ENCODE measurements at regions not wholly inside any gene's neighbourhood (a gene's known extent, or its start where the extent isn't known, plus 50 kb on each side); places are given as distances from the start of the nearest gene placed in this dataset.

DNA sequence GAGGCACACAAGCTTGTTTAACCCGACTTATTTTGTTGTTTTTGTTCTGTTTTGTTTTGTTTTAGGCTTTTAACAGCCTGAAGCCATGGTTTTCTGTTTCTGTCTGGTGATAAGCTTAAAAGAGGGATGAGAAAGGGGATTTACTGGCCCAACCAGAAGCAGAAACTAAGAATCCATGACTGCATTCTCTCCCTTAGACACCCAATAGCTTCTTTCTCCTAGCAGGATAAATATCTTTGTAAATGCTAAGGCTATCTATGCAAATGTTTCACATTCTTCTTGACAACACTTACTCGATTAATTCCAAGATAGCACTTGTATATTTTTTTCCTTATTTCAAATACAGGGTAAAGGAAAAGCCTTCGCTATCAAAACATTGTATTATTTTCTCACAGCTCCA lies 53.7 kb upstream of the SMAD1 start:
- DNase-seq (ENCODE audit: low spot score), result no peak

DNA sequence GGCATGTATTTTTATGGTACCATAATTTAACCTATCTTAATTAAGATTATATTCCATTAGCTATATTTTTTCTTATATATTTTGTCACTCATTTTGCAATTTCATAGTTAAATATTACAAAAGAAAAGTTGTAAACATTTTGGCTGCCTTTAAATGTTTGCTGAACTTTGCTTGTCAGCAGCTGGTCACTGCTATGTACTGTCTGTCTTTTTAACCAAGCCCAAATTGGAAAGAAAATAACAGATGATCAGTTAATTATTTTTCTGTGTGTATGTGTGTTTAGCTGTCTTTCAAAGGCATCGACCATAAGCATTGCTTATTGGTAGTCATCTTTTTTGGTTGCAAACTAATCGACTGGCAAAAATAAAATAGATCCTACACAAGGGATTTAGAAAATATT lies 54.4 kb upstream of the SMAD1 start:
- no peak for DNase-seq (ENCODE audit: low spot score)

DNA sequence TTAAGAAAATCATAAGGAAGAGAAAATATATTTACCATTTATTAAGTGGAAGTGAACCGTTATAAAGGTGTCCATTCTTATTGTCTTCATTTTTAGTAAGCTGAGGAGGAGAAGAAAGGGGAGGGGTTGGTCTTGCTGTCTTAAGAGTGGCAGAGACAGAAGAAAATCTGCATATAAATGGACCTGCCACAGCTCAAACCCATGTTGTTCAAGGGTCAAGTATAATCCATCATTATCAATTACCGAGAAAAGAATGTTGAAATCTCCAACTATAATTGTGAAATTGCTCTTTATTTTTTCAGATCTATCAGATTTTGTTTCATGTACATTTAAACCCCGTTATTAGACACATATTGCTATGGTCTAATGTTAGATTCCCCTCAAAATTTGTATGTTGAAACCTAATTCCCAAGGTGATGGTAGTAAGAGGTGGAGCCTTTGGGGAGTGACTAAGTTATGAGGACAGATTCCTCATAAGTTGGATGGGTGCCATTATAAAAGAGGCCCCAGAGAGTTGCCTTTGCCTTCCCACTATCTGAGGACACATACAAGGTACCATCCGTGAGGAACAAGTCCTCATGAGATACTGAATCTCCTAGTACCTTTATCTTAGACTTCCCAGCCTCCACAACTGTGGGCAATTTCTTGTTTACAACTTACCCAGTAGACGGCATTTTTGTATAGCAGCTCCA lies 58.5 kb upstream of the SMAD1 start:
- DNase-seq (ENCODE audit: low spot score), result no peak

DNA sequence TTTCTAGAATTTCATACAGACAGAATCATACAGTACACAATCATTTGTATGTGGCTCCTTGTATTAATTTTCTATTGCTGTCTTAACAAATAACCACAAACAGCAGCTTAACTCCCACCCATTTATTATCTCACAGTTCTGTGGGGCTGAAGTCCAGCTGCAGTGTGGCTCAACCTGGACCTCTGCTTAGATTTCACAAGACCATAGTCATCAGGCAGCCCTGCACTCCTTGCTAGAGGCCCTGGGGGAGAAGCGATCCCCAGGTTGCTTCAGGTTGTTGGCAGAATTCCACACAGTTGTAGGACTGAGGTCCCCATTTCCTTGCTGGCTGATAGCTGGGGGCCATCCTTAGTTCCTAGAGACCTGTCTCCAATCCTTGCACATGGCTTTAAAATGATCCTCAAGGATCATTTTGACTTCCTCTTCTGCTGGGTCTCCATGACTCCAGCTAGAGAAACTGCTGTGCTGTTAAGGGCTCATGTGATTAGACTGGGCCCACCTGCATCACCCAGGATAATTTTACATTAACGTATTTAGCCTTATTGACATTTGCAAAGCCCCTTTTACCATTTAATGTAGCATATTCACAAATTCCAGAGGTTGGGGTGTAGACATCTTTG lies 60.9 kb upstream of the SMAD1 start:
- no peak for DNase-seq (ENCODE audit: low spot score)

GRCh38 chr4:145418739-145419138 lies 62.9 kb upstream of the SMAD1 start:
- DNase-seq (ENCODE audit: low spot score), result no peak

DNA sequence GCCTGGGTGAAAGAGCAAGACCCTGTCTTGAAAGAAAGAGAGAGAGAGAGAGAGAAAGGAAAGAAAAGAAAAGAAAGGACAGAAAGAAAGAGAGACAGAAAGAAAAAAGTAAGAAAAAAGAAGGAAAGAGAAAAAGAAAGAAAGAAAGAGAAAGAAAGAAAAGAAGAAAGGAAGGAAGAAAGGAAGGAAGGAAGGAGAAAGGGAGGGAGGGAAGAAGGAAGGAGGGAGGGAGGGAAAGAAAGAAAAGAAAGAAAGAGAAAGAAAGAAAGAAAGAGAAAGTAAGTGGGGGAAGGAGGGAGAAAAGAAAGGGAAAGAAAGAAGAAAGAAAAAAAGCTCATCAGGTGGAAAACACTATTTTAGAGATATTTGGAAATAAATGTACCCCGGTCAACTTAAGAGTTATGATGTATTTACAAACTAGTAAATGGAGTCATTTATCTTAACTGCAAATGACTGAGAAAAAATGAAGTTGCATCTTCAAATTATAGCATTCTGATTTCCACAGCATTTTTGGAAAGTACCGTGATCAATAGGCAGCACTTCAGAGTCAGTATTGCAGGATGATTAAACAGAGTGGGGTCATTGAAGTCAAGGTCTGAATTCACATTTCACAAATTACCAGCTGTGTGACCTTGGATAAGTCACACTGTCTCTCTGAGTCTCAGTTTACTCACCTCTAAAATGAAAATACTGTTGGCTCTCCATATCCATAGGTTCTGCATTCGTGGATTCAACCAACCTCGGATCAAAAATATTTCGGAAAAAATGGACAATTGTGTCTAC lies 64.1 kb upstream of the SMAD1 start:
- DNase-seq (ENCODE audit: low spot score), result no peak

- no peak for DNase-seq (ENCODE audit: low spot score)
Observed at GRCh38 chr4:145414841-145415240, 66.8 kb upstream of the SMAD1 start.

DNA sequence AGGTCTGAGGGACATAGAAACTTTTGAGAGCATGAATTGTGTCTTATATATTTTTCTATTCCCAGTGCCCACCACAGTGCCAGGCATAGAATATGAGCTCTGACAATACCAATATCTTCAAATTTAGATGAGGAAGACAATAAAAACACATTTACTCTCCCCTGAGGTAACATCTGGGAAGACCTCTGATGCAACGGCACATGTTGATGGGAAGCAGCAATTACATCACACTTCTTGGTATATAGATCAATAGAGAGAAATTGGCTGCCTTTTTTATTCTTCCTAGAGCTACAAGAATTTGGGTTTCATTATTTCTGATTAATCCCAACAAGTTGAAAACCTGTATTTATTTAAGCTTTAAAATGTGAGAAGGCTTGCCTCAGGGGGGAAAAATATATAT lies 67.4 kb upstream of the SMAD1 start:
- DNase-seq (ENCODE audit: low spot score), result no peak

DNA sequence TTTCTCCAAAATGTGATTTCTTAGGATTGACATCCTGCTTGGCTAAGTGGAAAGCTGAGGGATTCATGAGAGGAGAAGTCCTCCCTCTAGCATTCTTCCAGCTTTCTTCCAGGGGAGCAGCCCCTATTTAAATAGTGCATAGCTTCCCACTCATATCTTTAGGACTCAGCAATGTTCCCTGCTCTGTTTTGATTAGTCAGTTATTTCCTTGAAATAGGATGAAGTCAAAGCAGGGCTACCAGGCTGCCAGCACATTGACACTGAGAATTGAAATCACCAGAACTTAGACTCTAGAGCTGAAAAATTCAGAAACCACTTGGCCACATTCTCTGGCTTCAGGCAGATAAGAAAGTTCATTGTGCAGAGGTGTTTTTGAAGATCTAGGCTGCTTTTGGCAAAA lies 74.7 kb upstream of the SMAD1 start:
- no peak for DNase-seq (ENCODE audit: low spot score)

GRCh38 chr4:145404761-145405160 lies 76.9 kb upstream of the SMAD1 start:
- DNase-seq (ENCODE audit: low spot score), result no peak

DNA sequence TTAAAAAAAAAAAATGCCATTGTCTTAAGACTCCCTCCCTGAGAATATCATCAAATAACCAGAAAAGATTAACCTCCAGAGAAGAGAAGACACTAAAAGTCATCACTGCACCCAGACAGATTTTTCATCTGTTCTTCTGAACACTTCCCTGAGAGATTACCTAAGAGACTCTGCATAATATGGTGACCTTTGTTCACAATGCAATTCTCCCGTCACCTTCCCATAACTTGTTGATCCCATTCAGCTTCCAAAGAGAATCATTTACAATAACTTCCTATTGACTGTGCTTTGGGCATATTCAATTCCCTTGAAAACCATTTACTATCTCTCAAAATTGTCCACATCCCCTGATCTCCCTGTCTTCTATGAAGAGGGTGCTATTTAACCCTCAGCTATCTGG lies 85.1 kb upstream of the SMAD1 start:
- DNase-seq (ENCODE audit: low spot score), result no peak

DNA sequence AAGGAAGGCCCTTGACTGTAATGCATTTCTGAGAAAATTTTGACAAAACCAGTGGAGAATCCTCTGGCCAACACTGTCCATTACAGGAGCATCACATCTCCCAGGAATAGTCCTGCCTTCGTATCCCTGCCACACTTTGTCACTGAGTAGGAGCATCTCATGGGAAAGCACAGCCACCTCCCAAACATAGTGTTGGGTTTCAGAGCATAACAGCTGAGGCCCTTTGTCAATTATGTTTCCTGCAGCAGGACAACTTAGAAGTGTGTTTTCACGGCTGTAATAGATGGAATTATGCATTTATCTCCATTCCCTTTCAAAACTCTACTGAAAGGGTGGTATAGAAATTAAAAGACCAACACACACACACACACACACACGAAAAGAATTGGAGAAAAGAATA lies 91.1 kb upstream of the SMAD1 start:
- DNase-seq (ENCODE audit: low spot score), result no peak

DNA sequence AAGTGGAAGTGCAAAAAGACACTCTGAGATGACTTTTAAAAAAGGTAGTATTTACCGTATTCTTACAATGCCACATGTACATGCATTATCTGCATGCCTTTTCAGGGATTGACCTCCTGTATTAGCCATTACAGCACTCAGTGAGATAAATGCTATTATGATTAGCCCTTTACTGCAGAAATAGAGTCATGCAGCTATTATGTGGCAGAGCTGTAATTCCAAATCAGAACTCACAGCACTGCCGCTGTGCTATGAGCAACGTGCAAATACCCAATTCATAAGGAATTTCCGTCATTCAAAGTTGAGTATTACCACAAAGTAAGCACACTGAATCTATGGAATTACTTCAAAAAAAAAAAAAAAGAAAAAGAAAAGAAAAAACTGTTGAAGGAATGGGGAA lies 92.1 kb upstream of the SMAD1 start:
- no peak for DNase-seq (ENCODE audit: low spot score)

DNA sequence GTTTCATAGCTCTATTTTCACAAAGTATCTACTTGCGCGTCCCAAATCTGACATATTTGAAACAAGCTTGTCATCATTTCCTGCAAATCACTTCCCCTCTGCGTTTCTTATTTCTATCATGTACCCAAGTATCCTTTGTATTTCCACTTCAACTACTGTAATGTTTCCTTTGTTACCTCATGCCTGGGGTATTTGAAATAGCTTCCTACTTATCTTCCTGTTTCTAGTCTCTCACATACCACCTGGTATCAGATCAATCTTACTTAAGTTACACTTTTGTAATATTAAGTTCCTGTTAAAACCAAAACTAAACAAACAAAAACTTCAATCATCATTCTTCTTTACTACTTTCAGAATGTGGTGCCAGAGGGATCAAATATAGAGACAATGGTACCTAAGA lies 93.6 kb upstream of the SMAD1 start:
- no peak for DNase-seq (ENCODE audit: low spot score)

DNA sequence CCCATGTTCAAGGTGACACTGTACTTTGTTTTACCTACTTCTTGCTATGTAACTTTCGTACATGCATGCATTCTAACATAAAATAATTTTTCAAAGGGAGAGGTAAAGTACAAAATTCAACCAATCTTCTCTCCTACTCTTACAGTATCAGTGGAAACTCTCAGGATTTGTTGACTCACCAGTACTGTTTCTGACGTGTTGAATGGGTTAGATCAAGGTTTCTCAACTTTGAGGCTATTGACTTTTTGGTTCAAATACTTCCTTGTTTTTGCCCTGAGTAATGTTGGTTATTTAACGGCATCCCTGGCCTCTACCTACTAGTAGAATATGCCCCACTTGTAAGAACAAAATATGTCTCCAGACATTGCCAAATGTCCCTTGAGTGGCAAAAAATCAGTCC lies 94.6 kb upstream of the SMAD1 start:
- no peak for DNase-seq (ENCODE audit: low spot score)

DNA sequence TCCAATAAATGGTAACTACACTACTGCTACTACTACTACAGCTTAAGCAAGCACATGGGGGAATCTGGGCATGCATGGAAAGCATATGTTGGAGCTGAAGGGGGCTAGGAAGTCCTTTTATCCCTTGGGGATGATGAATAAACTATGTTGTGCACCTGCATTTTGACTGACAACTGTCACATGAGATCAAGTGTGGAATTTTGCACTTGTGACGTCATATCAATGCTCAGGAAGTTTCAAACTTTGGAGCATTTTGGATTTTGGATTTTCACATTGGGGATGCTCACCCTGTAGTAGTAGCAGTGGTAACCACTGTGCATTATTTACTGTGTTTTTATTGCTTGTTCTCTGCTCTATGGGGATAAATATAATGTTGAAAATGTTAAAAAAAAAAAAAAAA lies 100.5 kb upstream of the SMAD1 start:
- DNase-seq (ENCODE audit: low spot score), result no peak

DNA sequence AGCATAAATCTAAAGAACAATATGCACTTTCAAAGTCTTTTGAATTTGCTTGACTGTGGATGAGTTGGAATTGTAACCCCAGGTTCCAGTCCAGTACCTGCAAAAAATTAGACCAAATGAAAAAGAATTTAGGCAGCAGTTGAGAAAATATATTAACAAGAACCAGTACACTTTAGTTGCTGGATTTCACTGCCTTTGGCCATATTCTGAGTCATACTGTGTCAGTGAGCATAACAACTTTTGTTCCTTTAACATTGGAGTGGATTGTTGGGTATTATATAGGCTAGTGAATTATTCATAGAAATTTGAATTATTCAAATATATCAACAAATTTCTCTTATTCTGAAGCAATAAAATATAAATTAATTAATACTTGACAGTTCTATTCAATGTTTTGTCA lies 101.5 kb upstream of the SMAD1 start:
- no peak for DNase-seq (ENCODE audit: low spot score)

GRCh38 chr4:145375416-145375815 lies 106.2 kb upstream of the SMAD1 start:
- DNase-seq (ENCODE audit: low spot score), result no peak

- no peak for DNase-seq (ENCODE audit: low spot score)
Observed at GRCh38 chr4:145352438-145353145, 129.1 kb upstream of the SMAD1 start.

DNA sequence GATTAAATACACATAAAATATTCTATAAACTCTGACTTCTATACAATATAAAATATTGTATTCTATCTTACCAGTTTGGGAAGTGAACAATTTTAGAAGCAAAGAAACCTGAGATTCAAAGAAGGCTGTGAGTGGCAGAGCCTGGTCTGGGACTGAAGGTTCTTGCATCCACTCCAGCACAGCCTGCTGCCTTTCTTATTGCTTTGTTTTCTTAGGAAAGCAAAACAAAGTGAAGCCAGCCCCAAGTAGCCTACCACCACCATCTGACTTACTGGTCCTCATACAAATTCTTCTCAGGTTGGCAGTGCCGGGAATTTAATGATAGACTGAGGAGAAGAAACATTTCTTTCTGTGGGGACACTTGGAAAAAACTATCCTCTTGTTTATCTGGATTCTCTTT lies 129.7 kb upstream of the SMAD1 start:
- DNase-seq (ENCODE audit: low spot score), result no peak

- DNase-seq (ENCODE audit: low spot score), result no peak
Observed at GRCh38 chr4:145351162-145351561, 130.5 kb upstream of the SMAD1 start.

DNA sequence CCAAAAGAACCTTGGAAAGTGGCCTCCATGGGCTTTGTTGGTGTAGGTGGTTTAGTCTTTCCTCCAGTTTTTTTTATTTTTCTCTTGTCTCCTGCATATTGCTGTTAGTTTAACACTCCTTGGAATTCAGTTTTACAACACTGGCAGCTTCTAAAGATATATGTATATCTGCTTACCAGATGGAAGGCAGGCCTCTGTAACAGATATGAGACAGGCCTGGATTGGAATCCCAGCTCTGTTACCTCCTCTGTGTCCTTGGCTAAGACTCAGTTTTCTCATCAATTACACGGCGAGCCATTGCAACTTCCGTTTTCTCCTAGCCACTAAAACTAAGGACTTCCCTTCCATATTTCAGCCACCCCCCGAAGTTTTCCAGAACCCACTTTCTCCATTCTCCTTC lies 133.4 kb upstream of the SMAD1 start:
- no peak for DNase-seq (ENCODE audit: low spot score)

DNA sequence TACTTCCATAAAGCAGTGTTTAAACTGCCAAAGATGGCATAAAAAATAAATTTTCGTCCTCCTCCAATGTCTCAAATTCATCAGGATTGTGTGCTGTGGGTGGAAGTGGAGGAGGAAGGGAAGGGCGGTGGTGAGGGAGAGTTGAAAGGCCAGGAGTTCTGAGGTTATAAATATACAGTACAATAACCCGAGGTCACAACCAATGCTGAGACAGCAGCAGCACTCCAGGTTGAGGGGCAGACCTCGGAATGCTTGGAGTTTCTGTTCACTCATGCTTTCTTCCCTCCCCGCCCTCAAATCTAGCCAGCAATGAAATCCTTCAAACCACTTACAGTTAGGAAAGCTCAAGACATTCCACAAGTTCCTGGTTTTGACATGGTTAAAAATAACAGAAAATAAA lies 134.0 kb upstream of the SMAD1 start:
- DNase-seq (ENCODE audit: low spot score), result no peak
